HEK293T (cell line): ENCODE measurements at regions not wholly inside any gene's neighbourhood (a gene's known extent, or its start where the extent isn't known, plus 50 kb on each side); places are given as distances from the start of the nearest gene placed in this dataset.

Source experiments
- CTCF ChIA-PET: fragments of 350-600 bp; formaldehyde crosslinking; extraction: SDS; loops from one replicate; lab custom pipeline; 2021; ENCODE audit warnings: antibody characterized with exemption, inconsistent platforms; lab: Yijun Ruan, JAX
- POLR2A ChIA-PET: fragments of 350-600 bp; formaldehyde crosslinking; extraction: SDS; loops from one replicate; lab custom pipeline; 2020; ENCODE audit warnings: antibody characterized with exemption, inconsistent platforms; lab: Yijun Ruan, JAX
- DNase-seq: peaks from one replicate; pipeline ENCODE4 v3.0.0; 2012; ENCODE audit warnings: mixed read lengths; ENCODE audit errors: extremely low spot score
- ARNT ChIP-seq: fragments of 450-650 bp; IDR thresholded peaks from 2 replicates; pipeline ENCODE4 v1.6.1; 2017; ENCODE audit warnings: mild to moderate bottlenecking
- BHLHE40 ChIP-seq: fragments of 450-650 bp; IDR thresholded peaks from 2 replicates; pipeline ENCODE4 v1.6.1; 2016; ENCODE audit warnings: mild to moderate bottlenecking, moderate library complexity, borderline replicate concordance
- CTBP1 ChIP-seq: fragments of 450-650 bp; IDR thresholded peaks from 2 replicates; pipeline ENCODE4 v1.6.1; 2016; ENCODE audit warnings: borderline replicate concordance
- ELF4 ChIP-seq: fragments of 450-650 bp; IDR thresholded peaks from 2 replicates; pipeline ENCODE4 v1.6.1; 2017; ENCODE audit warnings: antibody characterized with exemption
- FOXA1 ChIP-seq: fragments of 450-650 bp; IDR thresholded peaks from 2 replicates; pipeline ENCODE4 v1.6.1; 2016; ENCODE audit warnings: mild to moderate bottlenecking
- FOXK2 ChIP-seq: fragments of 450-650 bp; IDR thresholded peaks from 2 replicates; pipeline ENCODE4 v1.6.1; 2016; ENCODE audit warnings: mild to moderate bottlenecking
- FOXM1 ChIP-seq: fragments of 450-650 bp; IDR thresholded peaks from 2 replicates; pipeline ENCODE4 v1.6.1; 2017; ENCODE audit warnings: mild to moderate bottlenecking, borderline replicate concordance
- HDGF ChIP-seq: fragments of 450-650 bp; IDR thresholded peaks from 2 replicates; pipeline ENCODE4 v1.6.1; 2017; ENCODE audit warnings: antibody characterized with exemption, borderline replicate concordance
- L3MBTL2 ChIP-seq: fragments of 450-650 bp; conservative IDR thresholded peaks from 2 replicates; pipeline ENCODE4 v1.6.1; 2016; ENCODE audit warnings: mild to moderate bottlenecking
- LEF1 ChIP-seq: fragments of 450-650 bp; IDR thresholded peaks from 2 replicates; pipeline ENCODE4 v1.6.1; 2017; ENCODE audit warnings: mild to moderate bottlenecking, borderline replicate concordance
- NFRKB ChIP-seq: fragments of 450-650 bp; IDR thresholded peaks from 2 replicates; pipeline ENCODE4 v1.6.1; 2016; ENCODE audit warnings: mild to moderate bottlenecking, moderate library complexity
- PKNOX1 ChIP-seq: fragments of 450-650 bp; IDR thresholded peaks from 2 replicates; pipeline ENCODE4 v1.6.1; 2016
- SP1 ChIP-seq: fragments of 450-650 bp; IDR thresholded peaks from 2 replicates; pipeline ENCODE4 v1.6.1; 2017
- SUZ12 ChIP-seq: fragments of 450-650 bp; IDR thresholded peaks from 2 replicates; pipeline ENCODE4 v1.6.1; 2016; ENCODE audit warnings: mild to moderate bottlenecking
- TARDBP ChIP-seq: fragments of 450-650 bp; IDR thresholded peaks from 2 replicates; pipeline ENCODE4 v1.6.1; 2016
- ZNF384 ChIP-seq: fragments of 450-650 bp; IDR thresholded peaks from 2 replicates; pipeline ENCODE4 v1.6.1; 2016

GRCh38 chr6:170094686-170095272 is 196.1 kb downstream of the DLL1 start:
- CTCF ChIA-PET, result no interaction called here

GRCh38 chr6:170093658-170094596 is 197.0 kb downstream of the DLL1 start:
- ChIA-PET CTCF (no interaction called here), POLR2A (no interaction called here)
- no peak for TF ChIP-seq PKNOX1
- no peak for TF ChIP-seq BHLHE40
- TF ChIP-seq SP1, result no peak
- no peak for TF ChIP-seq ZNF384
- TF ChIP-seq ARNT, result no peak
- no peak for DNase-seq

More at GRCh38 chr6:170094686-170095272, 196.1 kb downstream of the DLL1 start:
- DNase-seq, result no peak
- POLR2A ChIA-PET, result no interaction called here
- TF ChIP-seq FOXK2 (no peak), BHLHE40 (no peak)

GRCh38 chr6:170093276-170093657 is 197.6 kb downstream of the DLL1 start:
- TF ChIP-seq FOXK2 (no peak), PKNOX1 (no peak), SUZ12 (no peak), TARDBP (no peak), ELF4 (no peak), LEF1 (no peak), HDGF (no peak)
- POLR2A ChIA-PET, result no interaction called here
- DNase-seq, result no peak
- CTCF ChIA-PET, result no interaction called here

- no peak for TF ChIP-seq SP1
- TF ChIP-seq L3MBTL2, result no peak
- TF ChIP-seq HDGF, result no peak
- no peak for TF ChIP-seq CTBP1
- no peak for TF ChIP-seq SUZ12
- TF ChIP-seq TARDBP, result no peak
- TF ChIP-seq ARNT, result no peak
- TF ChIP-seq LEF1, result no peak
- no peak for TF ChIP-seq FOXA1
- no peak for TF ChIP-seq NFRKB
- TF ChIP-seq ELF4, result no peak
- TF ChIP-seq BHLHE40, result no peak
- no peak for TF ChIP-seq ZNF384
- no peak for DNase-seq
- POLR2A ChIA-PET, result no interaction called here
- CTCF ChIA-PET, result no interaction called here
Observed at GRCh38 chr6:170092826-170093225, 198.1 kb downstream of the DLL1 start.

GRCh38 chr6:170091639-170092579 is 199.0 kb downstream of the DLL1 start:
- ChIA-PET POLR2A (no interaction called here), CTCF (no interaction called here)
- DNase-seq, result no peak
- TF ChIP-seq CTBP1 (no peak), PKNOX1 (no peak), NFRKB (no peak), LEF1 (no peak), FOXK2 (no peak), FOXM1 (no peak), BHLHE40 (no peak), L3MBTL2 (no peak), TARDBP (no peak), ELF4 (no peak), SUZ12 (no peak)

- POLR2A ChIA-PET, result no interaction called here
- CTCF ChIA-PET, result no interaction called here
- no peak for DNase-seq
- TF ChIP-seq ELF4, result no peak
- TF ChIP-seq PKNOX1, result no peak
- no peak for TF ChIP-seq ZNF384
- no peak for TF ChIP-seq L3MBTL2
- no peak for TF ChIP-seq NFRKB
- no peak for TF ChIP-seq TARDBP
- TF ChIP-seq FOXM1, result no peak
- TF ChIP-seq ARNT, result no peak
- no peak for TF ChIP-seq FOXA1
- no peak for TF ChIP-seq SUZ12
- no peak for TF ChIP-seq HDGF
- no peak for TF ChIP-seq LEF1
- TF ChIP-seq SP1, result no peak
Observed at GRCh38 chr6:170091000-170091638, 199.8 kb downstream of the DLL1 start.
